GM21381 (cell line): ENCODE measurements at regions not wholly inside any gene's neighbourhood (a gene's known extent, or its start where the extent isn't known, plus 50 kb on each side); places are given as distances from the start of the nearest gene placed in this dataset.
"Not testable (repeated sequence)": the region's sequence is repeated elsewhere in the genome, so short reads cannot be mapped to it uniquely, and the experiment has no call there.

Source experiments
- ATAC-seq: cut with Tn5 transposase; IDR thresholded peaks from one replicate; pipeline ENCODE4 v1.9.1; 2021; ENCODE audit warnings: mild to moderate bottlenecking, moderate library complexity; ENCODE audit not compliant: unreplicated experiment

- not testable (repeated sequence) for ATAC-seq
Measured at GRCh38 chr1:66424530-66424929, 109.4 kb upstream of the SGIP1 start.

DNA sequence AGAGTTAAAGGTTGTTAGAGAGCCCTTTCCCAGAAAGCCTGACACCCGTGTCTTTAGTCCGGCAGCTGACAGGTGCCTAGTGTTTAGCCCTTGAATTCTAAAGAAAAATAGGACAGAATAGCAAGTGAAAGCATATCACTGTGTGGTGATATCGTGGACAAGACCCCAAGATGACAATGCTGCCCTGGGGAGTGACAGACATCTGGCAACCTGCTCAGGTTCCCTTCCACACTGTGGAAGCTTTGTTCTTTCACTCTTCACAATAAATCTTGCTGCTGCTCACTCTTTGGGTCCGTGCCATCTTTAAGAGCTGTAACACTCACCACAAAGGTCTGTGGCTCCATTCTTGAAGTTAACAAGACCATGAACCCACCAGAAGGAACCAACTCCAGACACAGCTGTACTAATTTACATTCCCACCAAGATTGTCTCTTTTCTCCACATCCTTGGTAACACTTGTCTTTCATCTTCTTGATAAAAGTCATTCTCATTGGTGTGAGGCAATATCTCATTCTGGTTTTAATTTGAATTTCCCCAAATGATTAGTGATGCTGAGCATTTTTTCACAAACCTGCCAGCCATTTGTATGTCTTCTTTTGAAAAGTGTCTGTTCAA is 107.6 kb upstream of the SGIP1 start:
- ATAC-seq = no peak

DNA sequence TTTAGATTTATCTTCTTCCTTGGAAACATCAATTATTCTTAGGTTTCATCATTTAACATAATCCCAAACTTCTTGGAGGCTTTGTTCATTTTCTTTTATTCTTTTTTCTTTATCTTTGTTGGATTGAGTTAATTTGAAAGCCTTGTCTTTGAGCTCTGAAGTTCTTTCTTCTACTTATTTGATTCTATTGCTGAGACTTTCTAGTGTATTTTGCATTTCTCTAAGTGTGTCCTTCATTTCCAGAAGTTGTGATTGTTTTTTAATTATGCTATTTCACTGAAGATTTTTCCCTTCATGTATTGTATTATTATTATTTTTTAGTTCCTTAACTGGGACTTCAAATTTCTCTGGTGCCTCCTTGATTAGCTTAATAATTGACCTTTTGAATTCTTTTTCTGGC is 103.1 kb upstream of the SGIP1 start:
- not testable (repeated sequence) for ATAC-seq

GRCh38 chr1:66431999-66432398 is 102.0 kb upstream of the SGIP1 start:
- ATAC-seq = no peak

GRCh38 chr1:66433611-66434010 is 100.3 kb upstream of the SGIP1 start:
- ATAC-seq = no peak

GRCh38 chr1:66434096-66434495 is 99.9 kb upstream of the SGIP1 start:
- ATAC-seq = no peak

DNA sequence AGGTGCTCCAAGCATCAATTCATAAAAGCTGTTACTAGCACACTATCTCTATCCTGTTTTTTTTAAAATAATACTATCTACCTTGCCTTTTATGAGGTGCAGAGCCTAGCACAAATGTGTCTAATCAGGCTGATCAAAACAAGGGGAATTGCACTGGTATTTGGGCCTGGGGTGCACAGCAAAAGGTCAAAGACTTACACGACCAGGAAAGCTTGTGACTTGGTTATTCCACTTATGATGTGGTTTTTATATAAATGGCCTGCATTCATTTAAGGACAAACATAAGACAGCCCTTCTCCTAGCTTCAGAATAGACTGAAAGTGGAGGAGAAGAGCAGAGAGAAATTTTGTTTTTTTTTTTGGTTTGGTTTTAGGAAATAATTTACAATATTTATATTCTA is 98.4 kb upstream of the SGIP1 start:
- no peak for ATAC-seq

GRCh38 chr1:66436378-66437135 is 97.4 kb upstream of the SGIP1 start:
- peak; percentile 50 for ATAC-seq

- ATAC-seq = no peak
Measured at GRCh38 chr1:66437136-66437401, 96.9 kb upstream of the SGIP1 start.

GRCh38 chr1:66438062-66438461 is 95.9 kb upstream of the SGIP1 start:
- no peak for ATAC-seq

DNA sequence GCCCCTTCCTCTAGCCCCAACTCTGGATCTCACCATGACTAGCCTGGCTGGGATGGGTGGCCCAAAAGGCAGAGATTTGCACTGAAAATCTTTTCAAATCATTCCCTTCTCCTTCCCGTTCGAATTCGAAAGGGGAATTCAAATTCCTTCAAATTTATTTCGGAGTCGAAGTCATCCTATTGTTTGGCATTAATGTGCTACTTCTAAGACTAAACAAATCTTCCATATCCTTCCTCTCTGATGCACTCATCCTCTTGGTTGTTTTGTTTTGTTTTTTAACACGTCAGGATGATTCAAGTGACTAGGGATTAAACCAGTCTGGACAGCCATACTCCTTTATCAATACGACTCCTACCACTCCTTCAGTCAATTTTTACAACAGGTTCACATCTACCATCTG is 95.5 kb upstream of the SGIP1 start:
- ATAC-seq = peak; percentile 4

DNA sequence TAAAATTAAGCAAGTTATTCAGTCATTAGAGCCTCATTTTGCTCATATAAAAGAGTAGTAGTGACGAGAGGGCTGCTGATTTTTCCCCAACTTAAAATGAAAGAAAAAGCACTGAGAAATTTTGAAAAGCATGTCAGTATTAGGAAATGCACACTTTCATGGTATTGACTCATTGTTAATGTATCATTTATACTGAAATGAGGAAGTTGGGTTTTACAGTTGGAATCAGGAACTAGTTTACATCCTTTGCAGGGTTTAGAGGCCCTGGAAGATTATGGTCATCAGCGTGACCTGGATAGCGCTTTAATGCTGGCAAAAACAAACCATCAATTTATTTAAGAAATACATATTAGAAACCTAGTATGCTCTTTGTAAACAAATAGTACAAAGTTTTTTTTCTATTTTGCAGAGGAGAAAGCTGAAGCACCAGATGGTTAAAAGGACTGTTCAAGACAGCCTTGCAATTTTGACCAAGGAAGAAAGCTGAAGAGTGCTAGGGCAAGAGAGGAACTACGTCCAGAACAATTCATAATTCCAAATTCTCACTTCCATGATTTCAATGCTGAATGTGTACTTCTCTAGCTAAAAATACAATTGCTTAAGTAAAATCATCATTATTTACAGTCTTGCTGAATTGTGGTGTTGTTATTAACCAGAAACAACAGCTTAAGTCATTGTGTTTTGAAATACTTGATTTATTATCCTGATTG is 94.8 kb upstream of the SGIP1 start:
- peak; percentile 72 for ATAC-seq

DNA sequence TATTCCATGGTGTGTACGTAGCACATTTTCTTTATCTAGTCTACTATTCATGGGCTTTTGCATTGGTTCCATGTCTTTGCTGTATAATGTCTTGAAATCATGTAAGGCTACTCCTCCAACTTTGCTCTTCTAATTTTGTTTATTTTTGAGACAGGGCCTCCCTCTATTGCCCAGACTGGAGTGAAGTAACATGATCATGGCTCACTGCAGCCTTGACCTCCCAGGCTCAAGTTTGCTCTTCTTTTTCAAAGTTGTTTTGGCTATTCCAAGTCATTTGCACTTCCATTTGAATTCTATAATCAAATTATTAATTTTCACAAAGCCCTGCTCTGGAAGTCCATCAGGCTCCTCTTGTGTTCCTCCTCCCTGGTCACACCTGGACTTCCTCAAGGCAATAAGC is 90.2 kb upstream of the SGIP1 start:
- no peak for ATAC-seq

DNA sequence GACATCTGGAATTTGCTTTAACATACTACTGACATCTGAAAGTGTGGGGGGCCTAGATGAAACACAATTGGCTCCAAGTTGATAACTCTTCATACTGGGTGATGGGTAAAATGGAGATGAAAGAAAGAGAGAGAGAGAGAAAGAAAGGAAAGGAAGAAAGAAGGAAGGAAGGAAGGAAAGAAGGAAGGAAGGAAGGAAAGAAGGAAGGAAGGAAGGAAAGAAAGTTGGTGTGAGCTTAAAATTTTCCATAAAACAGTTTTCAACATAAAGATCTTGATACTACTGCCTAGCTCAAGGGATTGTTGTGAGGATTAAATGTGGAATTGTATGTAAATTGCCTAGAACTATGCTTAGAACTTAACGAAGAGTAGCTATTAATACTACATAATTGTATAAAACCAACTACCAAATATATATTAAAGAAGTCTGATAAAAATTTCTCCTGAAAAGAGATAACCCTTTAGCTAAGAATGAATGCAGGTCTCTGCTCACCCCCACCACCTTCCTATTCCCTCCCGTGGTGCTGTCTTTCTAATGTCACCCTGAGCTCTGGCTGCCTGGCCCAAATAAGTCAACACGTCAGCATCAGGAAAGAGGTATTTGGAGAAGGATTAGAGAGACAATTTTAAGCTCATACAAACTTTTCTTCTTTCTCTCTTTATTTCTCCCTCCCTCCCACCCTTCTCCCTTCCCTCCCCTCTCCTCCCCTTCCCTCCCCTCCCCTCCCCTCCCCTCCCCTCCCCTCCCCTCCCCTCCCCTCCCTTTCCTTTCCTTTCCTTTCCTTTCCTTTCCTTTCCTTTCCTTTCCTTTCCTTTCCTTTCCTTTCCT is 89.3 kb upstream of the SGIP1 start:
- no peak for ATAC-seq

DNA sequence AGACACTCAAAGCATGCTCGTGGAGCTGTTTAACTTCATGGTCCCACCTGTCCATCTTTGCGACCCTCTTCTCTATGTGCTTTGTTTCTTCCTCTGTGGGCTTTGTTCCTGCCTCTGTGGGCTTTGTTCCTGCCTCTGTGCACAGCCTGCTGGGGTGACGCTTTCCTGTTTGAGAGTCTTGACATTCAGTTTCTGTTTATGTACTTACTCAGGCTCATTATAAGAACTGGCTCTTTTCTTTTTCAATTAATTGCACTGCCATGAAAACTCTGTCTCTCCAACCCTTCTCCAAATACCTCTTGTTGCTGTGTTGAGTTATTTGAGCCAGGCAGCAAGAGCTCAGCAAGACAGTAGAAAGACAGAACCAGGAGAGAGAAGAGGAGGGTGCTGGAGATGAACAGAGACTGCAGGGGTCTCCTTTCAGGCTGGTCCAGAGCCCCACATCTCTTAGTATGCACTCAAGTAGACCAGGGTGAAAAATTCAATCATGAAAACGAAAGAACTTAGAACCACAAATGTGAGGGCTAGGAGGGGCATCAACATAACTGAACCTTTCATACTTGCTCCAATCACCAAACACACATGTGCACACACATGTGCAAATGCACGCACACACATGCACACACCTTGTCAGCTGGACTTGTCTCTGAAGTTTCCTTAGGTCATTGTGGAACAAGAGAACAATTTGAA is 88.3 kb upstream of the SGIP1 start:
- ATAC-seq = peak; percentile 85

DNA sequence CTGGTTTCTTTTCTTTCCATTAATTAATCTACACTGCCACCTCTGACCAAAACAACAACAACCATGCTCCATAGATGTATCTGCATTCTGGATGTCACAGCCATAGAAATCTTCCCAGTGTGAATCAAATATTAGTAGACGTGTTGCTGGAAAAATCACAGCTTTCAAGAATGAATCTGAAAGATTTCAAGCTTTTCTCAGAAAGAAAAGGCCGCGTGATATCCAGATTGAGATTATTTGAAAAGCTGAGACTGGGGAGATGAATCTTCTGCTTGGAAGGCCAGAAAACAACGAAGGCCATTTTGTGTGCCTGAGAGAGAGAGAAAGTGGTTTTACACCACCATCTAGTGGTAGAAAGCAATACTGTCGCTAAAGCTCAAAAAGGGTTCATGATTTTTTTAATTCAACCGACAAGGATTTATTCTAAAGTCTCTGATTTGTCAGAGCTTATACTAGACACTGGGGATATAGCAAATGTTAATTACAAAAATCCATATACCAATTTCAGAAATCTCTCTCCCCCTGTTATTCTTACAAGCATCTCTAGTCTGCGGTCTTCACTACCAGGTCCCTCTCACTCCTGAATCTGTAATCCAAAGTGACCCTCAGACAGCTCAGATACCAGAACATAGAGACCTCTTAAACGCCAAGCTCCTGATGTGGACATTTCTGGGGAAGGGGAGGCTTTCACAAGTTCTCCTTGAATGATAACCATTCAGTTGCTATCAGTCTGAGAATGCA is 87.5 kb upstream of the SGIP1 start:
- ATAC-seq = peak; percentile 42

DNA sequence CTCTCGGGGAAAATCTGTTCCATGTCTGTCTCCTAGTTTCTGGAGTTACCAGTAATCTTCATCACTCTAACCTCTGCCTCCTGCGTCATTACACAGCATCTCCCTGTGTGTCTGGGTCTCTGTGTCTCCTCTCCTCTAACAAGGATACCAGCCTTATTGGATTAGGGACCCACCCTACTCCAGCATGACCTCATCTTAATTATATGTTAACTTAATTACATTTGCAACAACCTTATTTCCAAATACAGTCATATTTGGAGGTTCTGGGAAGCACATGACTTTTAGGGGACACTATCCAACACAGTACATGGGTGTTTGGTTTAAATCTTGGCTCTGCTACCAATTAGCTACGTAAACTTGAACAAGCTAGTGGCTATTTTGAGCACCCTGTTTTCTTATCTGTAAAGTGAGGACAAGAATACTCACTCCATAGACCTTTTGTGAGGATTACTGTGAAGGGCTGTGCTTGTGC is 83.9 kb upstream of the SGIP1 start:
- no peak for ATAC-seq

GRCh38 chr1:66450847-66451246 is 83.1 kb upstream of the SGIP1 start:
- ATAC-seq = no peak

DNA sequence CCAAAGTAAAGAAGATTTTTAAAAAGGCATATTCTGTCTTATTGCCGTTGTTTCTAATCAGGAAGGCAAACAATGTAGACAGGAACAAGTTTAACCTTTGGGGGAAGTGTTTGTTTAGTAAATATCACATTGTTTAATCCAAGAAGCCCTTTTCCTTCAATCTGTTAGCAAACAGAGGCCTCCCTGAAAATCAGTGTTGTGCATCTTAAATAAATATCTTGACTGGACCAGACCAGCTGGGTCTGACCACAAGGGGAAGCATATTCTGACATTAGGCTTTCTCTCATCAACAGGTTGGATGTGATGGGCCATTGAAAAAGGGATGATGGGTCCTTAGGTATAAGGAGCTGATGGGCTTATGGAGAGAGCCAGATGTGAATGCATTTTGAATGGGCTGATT is 81.8 kb upstream of the SGIP1 start:
- ATAC-seq = no peak

- no peak for ATAC-seq
Measured at GRCh38 chr1:66452982-66453381, 81.0 kb upstream of the SGIP1 start.
